HG03060 (cell line): ENCODE measurements at regions not wholly inside any gene's neighbourhood (a gene's known extent, or its start where the extent isn't known, plus 50 kb on each side); places are given as distances from the start of the nearest gene placed in this dataset.

Source experiments
- ATAC-seq: cut with Tn5 transposase; IDR thresholded peaks from one replicate; pipeline ENCODE4 v1.9.1; 2021; ENCODE audit warnings: low read depth, moderate number of reproducible peaks; ENCODE audit not compliant: unreplicated experiment

DNA sequence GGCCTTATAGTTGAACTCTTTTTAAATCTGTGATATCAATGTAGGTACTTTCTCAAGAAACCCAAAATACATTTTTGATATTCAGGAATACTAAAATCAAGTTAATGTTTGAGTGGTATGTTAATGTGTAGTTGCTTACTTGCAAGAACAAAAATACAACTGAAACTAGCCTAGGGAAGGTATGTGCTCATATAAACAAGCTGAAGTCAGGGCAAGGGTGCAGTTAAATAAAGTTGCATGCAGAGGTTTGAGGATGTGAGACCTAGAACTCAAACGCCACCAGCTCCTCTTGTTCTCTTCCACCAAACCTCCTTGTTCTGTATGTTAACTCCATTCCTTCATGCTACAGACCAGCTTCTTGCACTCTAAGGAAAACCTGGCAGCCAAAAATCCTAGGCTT is 388.3 kb upstream of the SMIM21 start:
- no peak for ATAC-seq

DNA sequence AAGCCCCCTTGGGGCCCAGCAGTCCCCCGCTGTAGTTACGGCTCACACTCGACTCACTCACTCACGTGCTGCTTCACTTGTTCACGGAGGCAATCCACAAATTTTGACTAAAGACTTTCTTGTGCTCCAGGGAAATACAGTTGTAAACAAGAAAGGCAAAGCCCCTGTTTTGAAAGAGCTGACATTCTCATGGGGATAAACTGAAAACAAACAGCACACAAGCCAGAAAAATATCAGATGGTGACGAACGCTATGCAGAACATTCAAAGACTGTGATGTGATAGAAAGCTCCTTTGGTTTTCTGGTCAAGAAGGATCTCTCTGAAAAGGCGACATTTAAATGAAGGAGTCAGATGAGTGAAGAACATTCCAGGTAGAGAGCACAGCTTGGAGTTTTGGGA is 385.3 kb upstream of the SMIM21 start:
- no peak for ATAC-seq

DNA sequence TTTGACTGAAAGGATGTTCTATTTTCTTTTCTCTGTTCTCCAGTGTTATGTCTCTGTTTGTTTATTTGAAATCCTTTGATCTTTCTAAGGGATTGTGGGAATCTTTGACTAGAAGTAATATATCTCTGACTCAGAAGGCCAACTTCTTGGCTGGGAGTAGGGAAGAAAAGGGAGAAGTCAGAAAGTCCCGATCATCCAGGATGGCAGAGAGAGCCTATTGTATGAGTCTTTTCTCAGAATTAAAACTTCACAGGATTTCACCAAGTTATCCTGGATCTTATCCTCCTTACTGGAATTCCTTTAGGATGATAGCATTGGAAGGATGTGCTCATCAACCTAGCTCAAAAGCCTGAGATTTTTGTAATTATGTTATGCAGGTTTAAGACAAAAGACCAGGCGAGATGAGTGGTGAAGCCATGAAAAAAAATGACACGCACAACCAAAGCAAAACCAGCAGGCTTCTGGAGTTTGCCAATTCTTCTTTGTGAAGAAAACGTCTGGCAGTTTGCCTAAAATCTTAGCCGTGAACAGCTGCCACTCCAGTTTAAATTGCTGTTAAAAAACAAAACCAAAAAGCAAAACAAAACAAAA is 383.6 kb upstream of the SMIM21 start:
- ATAC-seq = no peak

DNA sequence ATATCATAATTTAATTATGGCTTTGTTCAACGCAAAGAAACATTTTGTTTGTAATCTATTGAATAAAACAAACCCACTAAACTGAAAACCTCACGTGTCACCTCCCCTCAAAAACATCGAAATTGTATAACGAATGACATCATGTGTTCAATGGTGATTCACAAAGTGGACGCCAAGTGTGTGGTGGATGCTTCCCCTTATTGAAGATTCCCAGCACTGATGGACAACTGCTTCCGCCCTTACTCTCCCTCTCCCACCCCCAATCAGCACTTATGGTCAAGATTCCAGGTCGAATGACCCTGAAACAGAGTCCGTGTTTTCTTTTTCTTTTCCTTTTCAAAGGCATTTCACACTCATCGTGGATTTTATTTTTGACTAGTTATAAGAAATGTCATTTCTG is 383.0 kb upstream of the SMIM21 start:
- no peak for ATAC-seq

DNA sequence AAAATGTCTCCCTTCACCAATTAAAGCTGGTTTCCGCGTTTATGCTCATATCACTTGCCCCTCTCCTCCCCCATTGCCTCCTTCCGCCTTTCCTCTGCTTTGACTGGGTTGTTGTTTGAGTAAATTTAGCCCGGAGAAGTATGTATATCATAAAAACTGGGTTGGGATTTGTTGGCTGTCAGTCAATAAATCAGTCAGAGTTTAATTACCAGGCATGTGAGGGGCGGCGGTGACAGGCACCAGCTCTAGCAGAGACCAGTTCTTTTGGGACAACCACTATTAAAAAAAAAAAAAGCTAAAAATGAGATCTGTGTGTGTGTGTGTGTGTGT is 382.4 kb upstream of the SMIM21 start:
- ATAC-seq = no peak

DNA sequence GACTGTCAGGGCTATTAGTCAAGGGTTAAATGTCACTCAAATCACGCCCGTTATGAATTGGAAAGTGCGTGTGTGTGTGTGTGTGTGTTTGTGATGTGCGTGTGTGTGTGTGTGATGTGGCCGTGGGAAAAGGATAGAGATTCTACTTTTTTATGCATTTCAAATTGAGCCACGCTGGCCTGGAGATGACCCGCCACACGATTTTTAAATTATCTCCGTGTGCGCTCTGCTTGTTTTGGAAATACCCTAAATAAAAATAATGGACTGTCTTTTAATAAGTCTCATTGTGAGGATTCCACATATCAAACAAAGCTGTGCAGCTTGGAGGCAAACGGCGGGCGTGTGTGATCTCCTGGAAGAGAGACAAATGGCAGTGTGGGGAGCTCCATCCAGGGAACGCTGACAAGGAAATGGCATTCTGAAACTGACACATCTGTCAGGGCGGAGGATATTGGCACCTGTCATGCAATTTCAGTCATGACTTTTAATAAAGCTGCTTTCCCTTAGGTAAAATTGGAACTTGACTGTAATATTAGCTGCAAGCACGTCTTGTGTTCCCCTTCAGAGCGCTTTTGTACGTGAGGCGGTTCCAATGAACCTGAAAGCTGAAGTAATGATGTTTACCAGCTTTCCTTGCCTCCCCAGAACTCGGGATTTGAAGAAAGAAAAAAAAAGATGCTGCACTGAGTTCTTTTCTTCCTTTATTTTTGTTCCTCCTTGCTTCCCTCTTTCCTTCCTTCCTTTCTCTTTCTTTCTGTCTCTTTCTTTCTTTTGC is 381.8 kb upstream of the SMIM21 start:
- no peak for ATAC-seq

DNA sequence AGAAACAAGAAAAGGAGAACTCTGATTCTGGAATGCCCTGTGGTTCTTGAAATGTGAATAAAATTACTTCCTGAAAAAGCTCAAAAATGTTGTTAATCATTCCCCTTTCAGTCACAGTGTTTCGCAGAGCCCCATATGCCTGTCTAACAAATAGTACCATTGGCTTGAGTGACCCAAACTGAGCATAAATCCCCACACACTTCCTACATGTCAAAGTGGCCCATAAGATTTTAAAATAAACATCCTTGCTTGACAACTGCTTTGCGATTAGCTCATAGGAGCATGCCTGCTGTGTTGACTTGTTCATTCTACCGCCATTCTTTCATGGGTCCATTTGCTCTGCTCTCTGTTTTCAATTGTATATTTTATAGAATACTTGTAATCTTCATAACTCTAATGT is 377.8 kb upstream of the SMIM21 start:
- no peak for ATAC-seq

DNA sequence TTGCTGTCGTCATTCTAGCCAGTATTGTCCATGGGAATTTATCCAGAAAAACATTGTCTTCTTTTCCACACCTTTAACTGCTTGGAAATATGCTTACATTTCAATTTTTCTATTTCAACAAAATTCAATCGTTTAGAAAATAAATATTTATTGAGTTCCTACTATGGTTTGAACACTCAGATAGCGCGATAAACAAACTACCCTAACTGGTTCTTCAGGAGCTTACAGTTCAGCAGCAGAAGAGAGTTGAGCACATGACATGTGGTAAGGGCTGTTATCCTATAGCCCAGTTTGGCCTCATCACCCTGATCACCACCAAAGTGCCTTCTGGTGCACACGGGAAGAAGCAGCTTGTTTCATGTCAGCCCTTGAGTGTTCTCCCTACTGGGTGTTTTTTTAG is 375.2 kb upstream of the SMIM21 start:
- no peak for ATAC-seq

DNA sequence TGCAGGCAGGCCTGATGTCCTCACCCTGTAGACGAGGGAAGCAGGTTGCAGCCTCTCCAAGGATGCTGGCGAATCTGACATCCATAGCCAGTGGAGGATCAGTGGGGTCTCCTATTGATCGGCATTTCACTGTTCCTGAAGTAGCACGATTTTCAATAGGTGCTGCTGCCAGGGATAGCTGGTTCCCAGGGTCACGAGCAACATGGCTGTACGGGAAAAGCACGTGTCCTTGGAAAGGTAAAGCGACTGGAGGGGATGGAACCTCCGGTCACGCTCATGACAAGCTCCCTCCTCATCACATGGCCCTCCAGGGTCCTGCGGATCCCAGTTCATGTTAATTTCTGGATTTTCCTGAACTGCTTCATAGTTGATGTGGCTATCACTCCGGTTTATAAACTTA is 373.7 kb upstream of the SMIM21 start:
- no peak for ATAC-seq

DNA sequence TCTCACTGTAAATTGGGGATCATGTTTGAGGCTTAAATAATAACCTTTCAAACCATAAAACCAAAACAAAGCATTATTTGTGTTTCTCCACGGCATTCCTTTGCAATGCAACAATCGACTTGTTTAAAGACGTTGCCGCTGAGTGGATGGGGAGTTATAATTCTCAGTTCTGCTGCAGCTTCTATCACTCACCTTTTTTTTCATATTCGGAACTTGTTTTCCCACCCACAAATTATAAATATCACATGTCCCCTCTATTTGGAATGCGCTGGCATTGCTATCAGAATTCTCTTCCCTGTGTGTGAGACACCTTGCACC is 372.8 kb upstream of the SMIM21 start:
- ATAC-seq = no peak

DNA sequence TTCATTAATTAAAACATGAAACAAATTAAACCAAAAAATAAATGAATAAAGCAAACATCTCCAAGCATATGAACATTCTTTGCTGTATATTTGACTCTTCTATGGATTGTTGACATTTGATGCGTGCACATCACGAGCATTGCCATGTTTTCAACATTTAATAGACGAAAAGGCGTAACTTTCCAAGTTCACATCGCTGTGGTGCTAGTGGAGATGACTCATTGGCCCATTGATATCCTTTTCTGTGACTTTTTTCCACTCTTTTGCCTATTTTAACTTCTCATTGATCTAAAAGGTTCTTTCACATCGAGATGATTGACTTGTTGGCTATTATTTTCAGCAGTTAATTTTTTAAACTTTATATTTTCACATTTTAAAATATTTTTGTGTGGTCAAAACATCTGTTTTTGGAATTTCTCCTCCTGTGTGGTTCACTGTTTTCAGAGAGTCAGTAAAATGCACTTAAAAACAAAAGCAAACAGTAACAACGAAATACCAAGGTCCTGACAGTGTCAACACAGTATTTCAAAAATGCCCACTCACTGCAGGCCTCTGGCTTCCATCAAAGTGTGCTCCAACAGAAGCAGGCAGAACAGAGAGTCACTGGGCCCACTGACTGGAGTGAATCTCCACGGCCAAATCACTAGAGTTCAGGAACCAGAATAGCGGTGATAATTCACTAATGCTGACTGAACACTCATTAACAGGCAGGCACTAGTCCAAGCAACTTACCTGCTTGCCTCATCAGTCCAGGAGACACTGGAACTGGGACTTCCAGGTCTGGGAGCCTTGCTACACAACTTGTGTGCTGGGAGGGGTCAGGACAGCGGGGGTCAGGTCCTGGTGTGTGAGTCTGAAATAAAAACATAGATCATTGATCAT is 372.2 kb upstream of the SMIM21 start:
- ATAC-seq = no peak

DNA sequence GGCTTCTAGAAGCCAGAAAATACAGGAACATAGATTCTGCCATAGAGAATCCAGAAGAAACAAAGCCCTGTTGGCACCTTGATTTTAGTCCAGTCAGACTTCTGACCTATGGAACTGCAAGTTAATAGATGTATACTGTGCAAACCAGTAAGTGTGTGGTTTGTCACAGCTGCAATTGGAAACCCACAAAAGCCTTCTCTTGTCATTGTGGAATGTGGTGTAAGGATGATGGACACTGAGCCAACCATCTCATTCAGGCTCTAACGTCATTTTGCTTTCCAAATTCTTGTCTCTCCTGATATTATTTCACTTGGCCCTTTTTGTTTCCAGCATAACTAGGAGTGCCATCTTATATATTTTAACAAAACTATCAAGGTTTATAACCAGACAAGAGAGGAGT is 369.5 kb upstream of the SMIM21 start:
- no peak for ATAC-seq

DNA sequence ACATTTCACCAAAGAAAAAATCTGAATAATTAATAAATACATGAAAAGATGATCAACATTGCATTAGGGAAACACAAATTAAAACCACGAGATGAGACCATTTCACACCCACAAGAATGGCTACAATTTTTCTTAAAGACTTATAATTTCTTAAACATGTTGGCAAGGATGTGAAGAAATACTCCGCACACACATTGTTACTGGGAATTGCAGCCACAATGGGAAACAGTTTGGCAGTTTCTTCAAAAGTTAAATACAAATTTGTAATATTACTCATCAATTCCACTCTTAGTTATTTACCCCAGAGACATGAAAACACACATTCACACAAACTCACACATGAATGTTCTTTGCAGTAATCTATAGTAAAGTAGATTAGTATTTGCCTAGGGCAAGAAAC is 363.3 kb upstream of the SMIM21 start:
- no peak for ATAC-seq

DNA sequence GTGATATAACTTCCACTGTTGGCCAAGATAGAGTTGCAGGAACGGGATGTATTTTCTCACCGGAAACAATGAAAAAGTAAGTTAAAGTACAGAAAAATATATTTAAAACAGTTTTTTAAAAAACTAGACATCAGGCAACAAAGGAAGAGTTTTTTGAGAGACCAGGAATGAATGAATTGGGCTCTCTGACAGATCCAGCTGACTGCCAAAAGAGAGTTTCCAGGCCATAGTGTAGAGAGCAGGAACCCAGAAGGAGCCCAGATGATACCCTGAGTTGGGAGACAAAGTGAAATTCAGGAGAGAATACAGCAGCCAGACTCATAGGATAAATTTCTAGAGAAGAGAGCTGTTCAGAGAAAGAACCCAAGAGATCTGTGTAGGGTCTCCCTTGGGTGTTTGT is 362.6 kb upstream of the SMIM21 start:
- ATAC-seq = no peak

DNA sequence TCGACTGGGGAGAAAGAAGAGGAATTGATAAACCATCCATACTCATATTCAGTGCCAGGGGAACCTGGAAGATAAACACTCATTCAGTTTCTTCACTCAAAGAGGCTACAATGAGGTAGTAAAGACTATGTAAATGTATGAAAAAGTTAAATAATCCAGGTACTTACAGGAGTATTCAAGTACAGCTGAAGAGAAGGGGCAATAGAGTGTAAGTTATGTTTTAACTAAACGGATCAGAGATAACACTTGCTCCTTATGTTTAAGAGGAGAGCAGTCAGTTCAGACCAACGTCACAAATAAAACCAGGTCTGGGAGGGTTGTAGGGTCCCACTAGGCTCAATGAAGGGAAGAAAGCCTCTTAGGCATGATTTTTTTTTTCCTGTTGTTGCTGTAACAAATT is 358.3 kb upstream of the SMIM21 start:
- no peak for ATAC-seq

DNA sequence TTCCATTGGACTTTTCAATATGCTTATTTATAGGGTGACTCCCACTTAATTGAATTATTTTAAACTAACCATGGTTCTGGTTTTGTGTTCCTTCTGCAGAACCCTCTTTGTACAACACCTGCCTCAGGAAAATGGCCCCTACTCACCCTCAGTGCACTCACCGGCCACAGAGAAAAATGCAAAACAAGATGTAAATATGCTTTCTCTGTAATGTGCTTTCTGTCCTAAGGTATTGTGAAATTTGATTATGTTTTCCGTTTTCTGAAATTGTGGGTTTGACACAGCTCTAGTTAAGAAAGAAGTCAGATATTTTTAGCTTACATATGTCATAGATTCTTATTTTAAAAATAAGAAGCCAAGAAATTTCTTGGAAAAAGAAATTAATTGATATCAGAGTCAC is 357.7 kb upstream of the SMIM21 start:
- no peak for ATAC-seq

DNA sequence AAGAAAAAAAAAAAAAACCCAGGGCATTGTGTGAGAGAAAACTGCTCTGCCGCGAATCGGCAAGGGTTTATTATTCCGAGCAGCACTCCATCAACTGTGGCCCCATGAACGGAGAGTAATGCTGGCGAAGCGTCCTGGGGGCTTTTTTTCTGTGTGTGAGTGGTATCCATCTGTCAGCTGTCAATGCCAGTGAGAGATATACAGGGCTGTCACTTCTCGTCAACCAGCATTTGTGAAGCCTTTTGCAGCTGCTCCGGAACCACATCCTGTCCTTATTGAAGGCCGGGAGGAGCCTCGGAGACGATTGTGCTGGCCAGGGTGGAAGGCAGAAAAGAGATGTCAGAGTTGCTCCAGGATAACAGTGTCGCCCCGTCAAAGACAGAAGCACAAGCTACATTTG is 356.9 kb upstream of the SMIM21 start:
- ATAC-seq = no peak

DNA sequence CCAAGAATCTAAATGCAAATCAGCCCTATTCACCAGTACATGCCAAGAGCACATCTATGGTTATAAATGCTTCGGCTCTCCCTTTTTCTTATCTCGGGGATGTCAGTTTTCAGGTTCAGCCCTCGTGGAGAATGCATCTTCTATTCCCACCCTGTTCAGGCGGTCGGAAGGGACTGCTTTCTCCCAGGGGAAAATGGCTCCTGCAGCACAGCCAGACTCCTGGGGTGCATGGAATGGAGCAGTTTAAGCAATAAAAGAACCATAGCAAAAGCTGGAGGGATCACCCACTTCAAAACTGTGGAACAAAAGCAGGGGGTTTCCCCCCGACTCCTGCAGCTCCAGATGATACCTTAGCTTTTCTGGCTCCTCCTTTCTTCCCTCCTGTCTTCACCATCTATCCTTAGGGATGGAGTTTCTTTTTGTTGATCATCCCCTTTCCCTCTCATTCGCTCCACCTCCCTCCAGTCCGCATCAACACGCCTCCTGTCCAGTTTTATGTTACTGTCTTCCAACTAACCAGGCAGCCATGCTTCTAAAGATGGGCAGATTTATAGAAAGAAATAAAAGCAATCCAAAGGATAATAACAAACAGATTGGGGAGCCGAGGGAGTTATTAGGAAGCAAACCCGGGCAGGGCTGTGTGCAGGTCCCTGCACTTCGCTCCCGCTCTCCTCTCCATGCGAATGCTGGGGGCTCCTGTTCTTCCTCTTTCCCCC is 356.2 kb upstream of the SMIM21 start:
- ATAC-seq = no peak

DNA sequence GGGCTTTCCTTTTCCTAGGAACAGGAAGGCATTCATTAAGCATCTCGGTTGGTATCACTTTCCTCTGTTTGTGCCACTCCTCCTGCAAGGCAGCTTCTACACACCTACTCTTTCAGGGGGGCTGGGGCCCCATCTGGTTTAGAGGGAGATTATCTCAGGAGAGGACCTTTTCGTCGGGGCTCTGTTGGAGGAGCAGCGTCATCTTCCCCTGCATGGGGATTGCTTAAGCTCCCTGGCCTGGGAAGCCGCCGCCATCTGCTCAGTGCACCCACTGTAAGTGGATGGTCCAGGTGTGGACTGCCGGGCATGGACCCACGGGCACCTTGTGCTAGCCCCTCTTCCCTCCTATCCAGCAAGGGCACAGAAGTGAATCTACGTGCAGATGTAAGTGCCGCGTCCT is 355.3 kb upstream of the SMIM21 start:
- no peak for ATAC-seq

DNA sequence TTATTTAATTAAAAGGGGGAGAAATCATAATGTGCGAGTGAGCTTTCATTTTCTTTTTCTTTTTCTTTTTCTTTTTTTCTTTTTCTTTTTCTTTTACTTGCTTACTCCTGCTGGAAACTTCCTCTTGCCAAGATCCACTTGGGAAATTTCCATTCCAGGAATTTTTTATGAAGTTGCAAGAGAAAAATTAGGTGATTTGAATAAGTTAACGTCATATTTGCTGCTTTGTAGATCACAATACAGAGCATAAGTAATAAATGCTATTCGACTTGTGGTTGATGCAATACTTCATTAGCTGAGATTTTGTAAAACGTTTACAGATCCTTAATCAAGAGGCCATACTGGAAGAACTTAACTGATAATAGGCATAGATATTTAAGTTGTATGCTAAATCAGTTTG is 354.7 kb upstream of the SMIM21 start:
- no peak for ATAC-seq

DNA sequence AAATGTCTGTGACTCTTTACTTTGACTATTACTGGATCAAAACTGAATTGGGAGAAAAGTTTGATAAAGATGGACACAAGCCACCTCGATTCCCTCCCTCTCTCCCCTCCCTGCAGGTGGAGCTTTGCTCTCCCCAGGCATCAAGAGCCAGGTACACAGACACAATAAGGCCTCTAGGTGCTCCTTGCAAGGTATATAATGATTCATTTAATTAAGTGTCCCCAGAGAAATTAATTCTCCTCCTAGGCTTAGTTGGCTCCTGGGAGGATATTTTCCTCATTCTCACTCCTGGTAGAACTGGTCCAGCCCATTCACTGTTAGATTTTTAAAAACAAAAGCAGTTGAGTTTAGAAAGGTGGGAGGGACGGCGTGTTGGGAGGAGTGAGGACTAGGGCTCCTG is 352.4 kb upstream of the SMIM21 start:
- ATAC-seq = no peak
